Glomerular visceral epithelial cell (primary cell): ENCODE measurements at regions not wholly inside any gene's neighbourhood (a gene's known extent, or its start where the extent isn't known, plus 50 kb on each side); places are given as distances from the start of the nearest gene placed in this dataset.
"Not testable (repeated sequence)": the region's sequence is repeated elsewhere in the genome, so short reads cannot be mapped to it uniquely, and the experiment has no call there.

ENCODE experiments used
- DNase-seq: peaks from one replicate; pipeline ENCODE4 v3.0.0-alpha.2; 2016; ENCODE audit errors: extremely low spot score

- DNase-seq, result not testable (repeated sequence)
These were observed 359.8 kb downstream of the FOXD4L6 start for GRCh38 chr9:40768646-40769198.

- not testable (repeated sequence) for DNase-seq
These were observed 360.3 kb downstream of the FOXD4L6 start for GRCh38 chr9:40768178-40768577.

DNA sequence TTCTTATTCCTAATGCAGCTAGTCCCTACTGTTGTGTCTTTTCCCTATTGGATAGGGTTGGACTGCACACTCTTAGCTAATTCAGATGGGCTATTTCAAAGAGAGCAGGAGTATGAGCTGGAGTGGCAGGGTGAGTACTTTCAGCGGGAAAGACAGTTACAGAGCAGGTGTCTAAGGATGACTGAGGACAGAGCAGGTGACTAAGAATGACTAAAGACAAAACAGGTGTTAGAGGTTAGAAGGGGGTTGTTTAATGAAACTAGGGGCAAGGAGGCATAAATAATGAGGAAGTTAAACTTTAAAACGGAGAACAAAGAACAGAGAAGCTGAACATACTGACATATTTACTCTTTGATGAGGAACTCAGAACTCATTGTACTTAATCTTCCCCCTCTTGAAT is 373.5 kb downstream of the FOXD4L6 start:
- peak; percentile 0 for DNase-seq

- DNase-seq, result not testable (repeated sequence)
These were observed 375.2 kb downstream of the FOXD4L6 start for GRCh38 chr9:40753288-40753687.

GRCh38 chr9:40746921-40747485 is 381.5 kb downstream of the FOXD4L6 start:
- DNase-seq, result not testable (repeated sequence)
